ENCODE measurements at regions not wholly inside any gene's neighbourhood (a gene's known extent, or its start where the extent isn't known, plus 50 kb on each side); places are given as distances from the start of the nearest gene placed in this dataset.
"Not testable (repeated sequence)": the region's sequence is repeated elsewhere in the genome, so short reads cannot be mapped to it uniquely, and the experiment has no call there.

DNA sequence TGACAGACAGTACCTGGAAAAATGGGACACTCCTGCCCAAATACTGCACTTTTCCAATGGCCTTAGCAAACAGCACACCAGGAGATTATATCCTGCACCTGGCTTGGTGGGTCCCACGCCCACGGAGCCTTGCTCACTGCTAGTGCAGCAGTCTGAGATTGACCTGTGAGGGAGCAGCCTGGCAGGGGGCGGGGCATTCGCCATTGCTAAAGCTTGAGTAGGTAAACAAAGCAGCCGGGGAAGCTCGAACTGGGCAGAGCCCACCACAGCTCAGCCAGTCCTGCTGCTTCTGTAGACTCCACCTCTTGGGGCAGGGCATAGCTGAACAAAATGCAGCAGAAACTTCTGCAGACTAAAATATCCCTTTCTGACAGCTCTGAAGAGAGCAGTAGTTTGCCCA is 261.2 kb upstream of the TOM1L1 start:
- TF ChIP-seq, protein P1, sequence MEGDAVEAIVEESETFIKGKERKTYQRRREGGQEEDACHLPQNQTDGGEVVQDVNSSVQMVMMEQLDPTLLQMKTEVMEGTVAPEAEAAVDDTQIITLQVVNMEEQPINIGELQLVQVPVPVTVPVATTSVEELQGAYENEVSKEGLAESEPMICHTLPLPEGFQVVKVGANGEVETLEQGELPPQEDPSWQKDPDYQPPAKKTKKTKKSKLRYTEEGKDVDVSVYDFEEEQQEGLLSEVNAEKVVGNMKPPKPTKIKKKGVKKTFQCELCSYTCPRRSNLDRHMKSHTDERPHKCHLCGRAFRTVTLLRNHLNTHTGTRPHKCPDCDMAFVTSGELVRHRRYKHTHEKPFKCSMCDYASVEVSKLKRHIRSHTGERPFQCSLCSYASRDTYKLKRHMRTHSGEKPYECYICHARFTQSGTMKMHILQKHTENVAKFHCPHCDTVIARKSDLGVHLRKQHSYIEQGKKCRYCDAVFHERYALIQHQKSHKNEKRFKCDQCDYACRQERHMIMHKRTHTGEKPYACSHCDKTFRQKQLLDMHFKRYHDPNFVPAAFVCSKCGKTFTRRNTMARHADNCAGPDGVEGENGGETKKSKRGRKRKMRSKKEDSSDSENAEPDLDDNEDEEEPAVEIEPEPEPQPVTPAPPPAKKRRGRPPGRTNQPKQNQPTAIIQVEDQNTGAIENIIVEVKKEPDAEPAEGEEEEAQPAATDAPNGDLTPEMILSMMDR (IDR thresholded peaks at IDR 0.05; ENCODE audit: low read length): not testable (repeated sequence)
- not testable (repeated sequence) for TF ChIP-seq EZH2 (IDR thresholded peaks at IDR 0.05; ENCODE audit: borderline replicate concordance, low read length)

Measured in OCI-LY1 (cell line).